K562 (cell line): ENCODE measurements at regions not wholly inside any gene's neighbourhood (a gene's known extent, or its start where the extent isn't known, plus 50 kb on each side); places are given as distances from the start of the nearest gene placed in this dataset.

Source experiments
- ESRRA ChIP-seq: fragments of 450-650 bp; IDR thresholded peaks from 2 replicates; pipeline ENCODE4 v1.6.1; 2014; ENCODE audit warnings: low read depth, mild to moderate bottlenecking, moderate library complexity, borderline replicate concordance
- ETV1 ChIP-seq: fragments of 450-650 bp; conservative IDR thresholded peaks from 2 replicates; pipeline ENCODE4 v1.6.1; 2016; ENCODE audit warnings: missing genetic modification characterization, control low read depth, low read depth, missing compliant biosample characterization
- FIP1L1 ChIP-seq: fragments of 200-400 bp; formaldehyde crosslinking; IDR thresholded peaks from 2 replicates; pipeline ENCODE4 v1.6.1; 2018; ENCODE audit warnings: mild to moderate bottlenecking, low read depth, low read length; ENCODE audit not compliant: poor library complexity, severe bottlenecking
- HNRNPLL ChIP-seq: fragments of 200-400 bp; formaldehyde crosslinking; IDR thresholded peaks from 2 replicates; pipeline ENCODE4 v1.6.1; 2017; ENCODE audit warnings: low read length, low read depth, mild to moderate bottlenecking; ENCODE audit not compliant: poor library complexity, severe bottlenecking
- MYBL2 ChIP-seq, 2 experiments: fragments of 450-650 bp in 1 of 2; sonication (generic) in 1 of 2; formaldehyde crosslinking in 1 of 2; IDR thresholded peaks; 2 replicates each; pipeline versions ENCODE4 v1.6.1 to v1.8.1; 2017 to 2022; ENCODE audit warnings: borderline replicate concordance in 1 of 2, inconsistent platforms in 1 of 2, low read depth in 1 of 2, mild to moderate bottlenecking in 1 of 2, missing genetic modification reagents in 1 of 2, moderate library complexity in 1 of 2
- NFE2 ChIP-seq: IDR thresholded peaks from 2 replicates; pipeline ENCODE4 v1.6.1; 2014; ENCODE audit warnings: antibody characterized with exemption, low read depth
- NR2C1 ChIP-seq, 2 experiments: fragments of 450-650 bp; IDR thresholded peaks; 2 replicates each; pipeline ENCODE4 v1.6.1; 2017; ENCODE audit warnings: mild to moderate bottlenecking in 2 of 2, antibody characterized with exemption in 1 of 2, inconsistent platforms in 1 of 2, missing compliant biosample characterization in 1 of 2, missing genetic modification characterization in 1 of 2
- OTX1 ChIP-seq: fragments of 450-650 bp; formaldehyde crosslinking; IDR thresholded peaks from 2 replicates; pipeline ENCODE4 v1.4.0; 2022; ENCODE audit warnings: mild to moderate bottlenecking
- RNF2 ChIP-seq: sonication (generic); IDR thresholded peaks from 2 replicates; pipeline ENCODE4 v1.6.1; 2016
- TAF1 ChIP-seq: IDR thresholded peaks from 2 replicates; pipeline ENCODE4 v1.6.1; 2011; ENCODE audit warnings: mild to moderate bottlenecking, low read length, moderate library complexity; ENCODE audit not compliant: insufficient read depth, control insufficient read depth, severe bottlenecking; ENCODE audit errors: extremely low read depth
- TEAD4 ChIP-seq, 2 experiments: sonication (generic) in 1 of 2; formaldehyde crosslinking in 1 of 2; IDR thresholded peaks; 2 replicates each; pipeline versions ENCODE4 v1.6.1 to v1.8.0; 2012 to 2022; ENCODE audit warnings: borderline replicate concordance in 1 of 2, inconsistent platforms in 1 of 2, low read length in 1 of 2, mild to moderate bottlenecking in 1 of 2, missing genetic modification reagents in 1 of 2
- WHSC1 ChIP-seq: IDR thresholded peaks from one replicate; pipeline ENCODE4 v1.6.1; 2012; ENCODE audit warnings: low read length, control low read depth, inconsistent platforms
- ZBTB7A ChIP-seq: IDR thresholded peaks from 2 replicates; pipeline ENCODE4 v1.6.1; 2011; ENCODE audit warnings: low read depth, mild to moderate bottlenecking, low read length, moderate library complexity, borderline replicate concordance; ENCODE audit not compliant: control insufficient read depth
- ZFP36 ChIP-seq: fragments of 150-350 bp; IDR thresholded peaks from 2 replicates; pipeline ENCODE4 v1.6.1; 2018; ENCODE audit warnings: low read length, low read depth; ENCODE audit not compliant: partially characterized antibody
- ZKSCAN8 ChIP-seq: fragments of 200-800 bp; sonication (Bioruptor generic); IDR thresholded peaks from 2 replicates; pipeline ENCODE4 v1.6.1; 2016; ENCODE audit warnings: missing genetic modification characterization, missing compliant biosample characterization
- ZNF584 ChIP-seq: fragments of 200-800 bp; sonication (Bioruptor generic); IDR thresholded peaks from 2 replicates; pipeline ENCODE4 v1.6.1; 2016; ENCODE audit warnings: low read depth, mild to moderate bottlenecking, missing genetic modification characterization, missing compliant biosample characterization
- TF ChIP-seq, protein P1 (sequence below): fragments of 200-800 bp; sonication (Bioruptor generic); IDR thresholded peaks from 2 replicates; pipeline ENCODE4 v1.6.1; 2017; ENCODE audit warnings: missing genetic modification characterization, missing compliant biosample characterization
- TF ChIP-seq, protein P2 (sequence below): fragments of 450-650 bp; IDR thresholded peaks from 2 replicates; pipeline ENCODE4 v1.7.0; 2016; ENCODE audit warnings: borderline replicate concordance
- TF ChIP-seq, protein P3 (sequence below): fragments of 450-650 bp; formaldehyde crosslinking; IDR thresholded peaks from 2 replicates; pipeline ENCODE4 v1.4.0; 2022; ENCODE audit warnings: missing genetic modification characterization
- TF ChIP-seq, protein P4 (sequence below): fragments of 450-650 bp; conservative IDR thresholded peaks from 2 replicates; pipeline ENCODE4 v1.6.1; 2016; ENCODE audit warnings: missing genetic modification characterization, low read depth, mild to moderate bottlenecking, missing compliant biosample characterization, moderate library complexity

DNA sequence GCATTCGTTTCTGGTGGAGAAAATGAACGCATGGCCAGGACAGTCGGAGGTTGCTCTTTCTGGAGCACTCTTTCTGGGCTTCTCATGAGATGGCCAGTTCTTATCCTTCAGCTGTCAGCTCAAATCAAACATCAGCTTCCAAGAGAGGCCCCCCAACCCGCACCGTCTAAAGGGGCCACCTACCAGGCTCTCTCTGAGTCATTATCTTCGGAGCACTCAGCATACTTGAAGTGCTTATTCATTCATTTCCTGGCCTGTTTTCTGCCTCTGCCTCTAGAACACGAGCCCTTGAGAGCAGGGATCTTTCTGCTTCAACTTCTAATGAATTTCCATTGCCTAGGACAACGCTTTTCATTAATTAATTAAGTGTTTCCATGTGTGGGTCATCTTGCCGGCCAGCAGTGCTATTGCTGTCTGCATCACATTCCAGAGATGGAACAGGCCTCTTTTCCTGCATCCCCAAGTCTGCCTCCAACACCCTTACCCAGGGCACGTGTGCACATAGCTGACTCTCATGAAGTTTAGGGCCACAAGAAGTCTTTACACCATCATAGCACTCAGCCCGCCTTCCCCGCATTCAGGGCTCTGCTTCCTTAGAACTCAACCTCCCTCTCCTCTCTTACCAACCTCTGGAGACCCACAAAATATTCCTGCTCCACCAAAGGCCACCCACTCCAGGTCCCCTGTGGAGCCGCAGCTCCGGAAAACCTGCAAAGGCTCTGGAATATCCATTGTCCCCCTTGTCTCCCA is 52.1 kb upstream of the LAPTM5 start (continued):
- TF ChIP-seq, protein P1, sequence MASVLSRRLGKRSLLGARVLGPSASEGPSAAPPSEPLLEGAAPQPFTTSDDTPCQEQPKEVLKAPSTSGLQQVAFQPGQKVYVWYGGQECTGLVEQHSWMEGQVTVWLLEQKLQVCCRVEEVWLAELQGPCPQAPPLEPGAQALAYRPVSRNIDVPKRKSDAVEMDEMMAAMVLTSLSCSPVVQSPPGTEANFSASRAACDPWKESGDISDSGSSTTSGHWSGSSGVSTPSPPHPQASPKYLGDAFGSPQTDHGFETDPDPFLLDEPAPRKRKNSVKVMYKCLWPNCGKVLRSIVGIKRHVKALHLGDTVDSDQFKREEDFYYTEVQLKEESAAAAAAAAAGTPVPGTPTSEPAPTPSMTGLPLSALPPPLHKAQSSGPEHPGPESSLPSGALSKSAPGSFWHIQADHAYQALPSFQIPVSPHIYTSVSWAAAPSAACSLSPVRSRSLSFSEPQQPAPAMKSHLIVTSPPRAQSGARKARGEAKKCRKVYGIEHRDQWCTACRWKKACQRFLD (CRISPR knock-in tag): peak; percentile 57
- TF ChIP-seq ETV1 (tag): no peak
- no peak for TF ChIP-seq ZFP36
- no peak for TF ChIP-seq ESRRA
- peak; percentile 52 for TF ChIP-seq TAF1
- TF ChIP-seq NR2C1 (IDR thresholded peaks at IDR 0.05): no peak
- 0 out of 2 replicates have a peak, but pooled peaks have one; percentile 25 for TF ChIP-seq NR2C1 (tag; IDR thresholded peaks at IDR 0.05)
- no peak for TF ChIP-seq ZKSCAN8
- TF ChIP-seq FIP1L1: no peak
- TF ChIP-seq, protein P2, sequence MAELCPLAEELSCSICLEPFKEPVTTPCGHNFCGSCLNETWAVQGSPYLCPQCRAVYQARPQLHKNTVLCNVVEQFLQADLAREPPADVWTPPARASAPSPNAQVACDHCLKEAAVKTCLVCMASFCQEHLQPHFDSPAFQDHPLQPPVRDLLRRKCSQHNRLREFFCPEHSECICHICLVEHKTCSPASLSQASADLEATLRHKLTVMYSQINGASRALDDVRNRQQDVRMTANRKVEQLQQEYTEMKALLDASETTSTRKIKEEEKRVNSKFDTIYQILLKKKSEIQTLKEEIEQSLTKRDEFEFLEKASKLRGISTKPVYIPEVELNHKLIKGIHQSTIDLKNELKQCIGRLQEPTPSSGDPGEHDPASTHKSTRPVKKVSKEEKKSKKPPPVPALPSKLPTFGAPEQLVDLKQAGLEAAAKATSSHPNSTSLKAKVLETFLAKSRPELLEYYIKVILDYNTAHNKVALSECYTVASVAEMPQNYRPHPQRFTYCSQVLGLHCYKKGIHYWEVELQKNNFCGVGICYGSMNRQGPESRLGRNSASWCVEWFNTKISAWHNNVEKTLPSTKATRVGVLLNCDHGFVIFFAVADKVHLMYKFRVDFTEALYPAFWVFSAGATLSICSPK: no peak
- no peak for TF ChIP-seq OTX1 (CRISPR knock-in tag)
- no peak for TF ChIP-seq WHSC1
- no peak for TF ChIP-seq HNRNPLL
- TF ChIP-seq, protein P3, sequence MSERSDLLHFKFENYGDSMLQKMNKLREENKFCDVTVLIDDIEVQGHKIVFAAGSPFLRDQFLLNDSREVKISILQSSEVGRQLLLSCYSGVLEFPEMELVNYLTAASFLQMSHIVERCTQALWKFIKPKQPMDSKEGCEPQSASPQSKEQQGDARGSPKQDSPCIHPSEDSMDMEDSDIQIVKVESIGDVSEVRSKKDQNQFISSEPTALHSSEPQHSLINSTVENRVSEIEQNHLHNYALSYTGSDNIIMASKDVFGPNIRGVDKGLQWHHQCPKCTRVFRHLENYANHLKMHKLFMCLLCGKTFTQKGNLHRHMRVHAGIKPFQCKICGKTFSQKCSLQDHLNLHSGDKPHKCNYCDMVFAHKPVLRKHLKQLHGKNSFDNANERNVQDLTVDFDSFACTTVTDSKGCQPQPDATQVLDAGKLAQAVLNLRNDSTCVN (CRISPR knock-in tag): no peak
- TF ChIP-seq NFE2: peak; percentile 85
- TF ChIP-seq ZBTB7A: peak; percentile 73; the same call in 1 of the 2 replicates
- TF ChIP-seq RNF2: 0 out of 2 replicates have a peak, but pooled peaks have one; percentile 27
- no peak for TF ChIP-seq MYBL2 (IDR thresholded peaks at IDR 0.05; ENCODE audit: low read depth)
- no peak for TF ChIP-seq MYBL2 (CRISPR knock-in tag; IDR thresholded peaks at IDR 0.05; ENCODE audit: borderline replicate concordance)
- TF ChIP-seq, protein P4, sequence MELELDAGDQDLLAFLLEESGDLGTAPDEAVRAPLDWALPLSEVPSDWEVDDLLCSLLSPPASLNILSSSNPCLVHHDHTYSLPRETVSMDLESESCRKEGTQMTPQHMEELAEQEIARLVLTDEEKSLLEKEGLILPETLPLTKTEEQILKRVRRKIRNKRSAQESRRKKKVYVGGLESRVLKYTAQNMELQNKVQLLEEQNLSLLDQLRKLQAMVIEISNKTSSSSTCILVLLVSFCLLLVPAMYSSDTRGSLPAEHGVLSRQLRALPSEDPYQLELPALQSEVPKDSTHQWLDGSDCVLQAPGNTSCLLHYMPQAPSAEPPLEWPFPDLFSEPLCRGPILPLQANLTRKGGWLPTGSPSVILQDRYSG (tag): no peak; the same call in 1 of the 2 replicates
- 0 out of 2 replicates have a peak, but pooled peaks have one; percentile 68 for TF ChIP-seq ZNF584 (CRISPR knock-in tag)
- TF ChIP-seq TEAD4 (IDR thresholded peaks at IDR 0.05; ENCODE audit: low read length): 0 out of 2 replicates have a peak, but pooled peaks have one; percentile 25
- TF ChIP-seq TEAD4 (CRISPR knock-in tag; IDR thresholded peaks at IDR 0.05; ENCODE audit: borderline replicate concordance): no peak
